GM12878 (cell line): ENCODE measurements at regions not wholly inside any gene's neighbourhood (a gene's known extent, or its start where the extent isn't known, plus 50 kb on each side); places are given as distances from the start of the nearest gene placed in this dataset.

Experiments
- ATAC-seq: fragments of 200-7000 bp; cut with Tn5 transposase; 3 replicates; pipeline ENCODE4 v1.9.1; 2020; ENCODE audit warnings: mild to moderate bottlenecking, moderate library complexity
- BruUV-seq: library from RNA; stranded (reverse); fragments of 400-500 nt; replicated peaks from 2 replicates; lab custom pipeline; 2021; lab: Mats Ljungman, UMichigan
- CTCF ChIA-PET: fragments of 300-600 bp; sonication (Branson Sonifier 250); formaldehyde crosslinking; extraction: SDS; loops from one replicate; lab custom pipeline; 2021; ENCODE audit warnings: inconsistent platforms; lab: Yijun Ruan, JAX
- POLR2A ChIA-PET: fragments of 350-600 bp; formaldehyde crosslinking; extraction: SDS; loops from one replicate; lab custom pipeline; 2021; ENCODE audit warnings: inconsistent platforms; lab: Charles Lee
- RAD21 ChIA-PET: fragments of 300-600 bp; sonication (Branson Sonifier 250); formaldehyde crosslinking; loops from one replicate; lab custom pipeline; 2023; ENCODE audit warnings: antibody characterized with exemption; ENCODE audit not compliant: unreplicated experiment; lab: Charles Lee
- SMC1A ChIA-PET: fragments of 300-600 bp; sonication (Branson Sonifier 250); formaldehyde crosslinking; loops from one replicate; lab custom pipeline; 2023; ENCODE audit not compliant: unreplicated experiment, uncharacterized antibody; lab: Charles Lee
- DNase-seq: peaks from one replicate; pipeline ENCODE4 v3.0.0-alpha.2; 2011; ENCODE audit warnings: low read depth, low spot score
- FAIRE-seq: peaks from 3 replicates; lab custom pipeline; 2011; peaks lifted over from hg19 to GRCh38; lab: Jason Lieb, UNC
- H2AFZ ChIP-seq: 2 replicates; pipeline ENCODE4 v1.6.0; 2011; ENCODE audit warnings: low read depth, low read length, control low read depth; ENCODE audit not compliant: control insufficient read depth
- H3K27ac ChIP-seq: 2 replicates; pipeline ENCODE4 v1.5.1; 2011; ENCODE audit warnings: control low read depth; ENCODE audit not compliant: control insufficient read depth, insufficient read depth
- H3K27me3 ChIP-seq, 2 experiments: replicated peaks in 1 of 2; 2 replicates each; pipeline versions ENCODE4 v1.6.0 to v1.6.1; 2011; ENCODE audit warnings: low read length in 1 of 2; ENCODE audit not compliant: control insufficient read depth in 2 of 2, insufficient read depth in 2 of 2
- H3K36me3 ChIP-seq, 2 experiments: 2 replicates each; pipeline ENCODE4 v1.5.1; 2011; ENCODE audit warnings: low read length in 1 of 2; ENCODE audit not compliant: control insufficient read depth in 2 of 2, insufficient read depth in 2 of 2
- H3K4me1 ChIP-seq: 2 replicates; pipeline ENCODE4 v1.6.1; 2011; ENCODE audit warnings: mild to moderate bottlenecking, low read length, moderate library complexity, mixed read lengths; ENCODE audit not compliant: control insufficient read depth, insufficient read depth
- H3K4me2 ChIP-seq: 2 replicates; pipeline ENCODE4 v1.6.0; 2011; ENCODE audit warnings: control low read depth; ENCODE audit not compliant: control insufficient read depth, insufficient read depth
- H3K4me3 ChIP-seq: fragments of 200-600 bp; sonication (generic); 2 replicates; pipeline ENCODE4 v1.5.1; 2016
- H3K79me2 ChIP-seq: 2 replicates; pipeline ENCODE4 v1.6.0; 2011; ENCODE audit warnings: low read length; ENCODE audit not compliant: control insufficient read depth, insufficient read depth
- H3K9ac ChIP-seq: 2 replicates; pipeline ENCODE4 v1.8.0; 2011; ENCODE audit warnings: low read length, control low read depth, mixed read lengths; ENCODE audit not compliant: control insufficient read depth, insufficient read depth
- H3K9me3 ChIP-seq: replicated peaks from 3 replicates; pipeline ENCODE4 v1.5.1; 2011; ENCODE audit warnings: mild to moderate bottlenecking, low read length; ENCODE audit not compliant: control insufficient read depth, insufficient read depth
- H4K20me1 ChIP-seq: 2 replicates; pipeline ENCODE4 v1.6.0; 2011; ENCODE audit not compliant: control insufficient read depth, insufficient read depth
- BACH1 ChIP-seq: fragments of 450-650 bp; IDR thresholded peaks from 2 replicates; pipeline ENCODE4 v1.6.1; 2017; ENCODE audit warnings: mild to moderate bottlenecking, borderline replicate concordance
- BCL11A ChIP-seq: IDR thresholded peaks from 2 replicates; pipeline ENCODE4 v1.6.1; 2011; ENCODE audit warnings: low read depth, low read length
- CBX5 ChIP-seq: sonication (generic); IDR thresholded peaks from 2 replicates; pipeline ENCODE4 v1.6.1; 2016; ENCODE audit warnings: low read depth, moderate library complexity, mild to moderate bottlenecking, inconsistent platforms
- CHD4 ChIP-seq: fragments of 200-600 bp; sonication (generic); IDR thresholded peaks from 2 replicates; pipeline ENCODE4 v1.6.1; 2016; ENCODE audit warnings: mild to moderate bottlenecking
- NFXL1 ChIP-seq: fragments of 450-650 bp; IDR thresholded peaks from 2 replicates; pipeline ENCODE4 v1.6.1; 2017; ENCODE audit warnings: antibody characterized with exemption, mild to moderate bottlenecking, borderline replicate concordance
- NR2C1 ChIP-seq: fragments of 450-650 bp; IDR thresholded peaks from 2 replicates; pipeline ENCODE4 v1.6.1; 2017; ENCODE audit warnings: antibody characterized with exemption, mild to moderate bottlenecking, moderate library complexity
- TCF3 ChIP-seq: IDR thresholded peaks from 2 replicates; pipeline ENCODE4 v1.6.1; 2012; ENCODE audit warnings: low read depth, mild to moderate bottlenecking, low read length, borderline replicate concordance; ENCODE audit not compliant: insufficient read depth
- ZBED1 ChIP-seq: IDR thresholded peaks from 2 replicates; pipeline ENCODE4 v1.6.1; 2016; ENCODE audit warnings: borderline replicate concordance
- ZSCAN29 ChIP-seq: fragments of 450-650 bp; IDR thresholded peaks from 2 replicates; pipeline ENCODE4 v1.6.1; 2017; ENCODE audit warnings: mild to moderate bottlenecking, moderate library complexity
- WGBS: methylation state at CpG from one replicate; pipeline ENCODE4 v1.1.6; 2016; ENCODE audit warnings: low lambda C conversion rate; ENCODE audit not compliant: insufficient replicate concordance, insufficient coverage; ENCODE audit errors: missing lambda C conversion rate; 5-methylcytosine and 5-hydroxymethylcytosine counted together
- in situ Hi-C: fragments of 300-500 bp; cut with MboI; formaldehyde crosslinking; loops from 9 replicates; pipeline ENCODE4 v1.14.3; 2018; ENCODE audit warnings: mixed read lengths
- intact Hi-C: fragments of 100-400 bp; cut with micrococcal nuclease; formaldehyde crosslinking; loops from one replicate; pipeline ENCODE4 v1.14.2; 2022; ENCODE audit not compliant: unreplicated experiment
- TF ChIP-seq, protein P1 (sequence below): IDR thresholded peaks from 2 replicates; pipeline ENCODE4 v1.6.1; 2011; ENCODE audit warnings: borderline replicate concordance, low read depth, mild to moderate bottlenecking, moderate library complexity, low read length; ENCODE audit not compliant: insufficient read depth, poor library complexity, severe bottlenecking
- TF ChIP-seq, protein P2 (sequence below): IDR thresholded peaks from 2 replicates; pipeline ENCODE4 v1.6.1; 2011; ENCODE audit warnings: low read depth, low read length, improper control_type of control experiment, borderline replicate concordance
- TF ChIP-seq, protein P3 (sequence below): IDR thresholded peaks from 2 replicates; pipeline ENCODE4 v1.6.1; 2012; ENCODE audit warnings: low read depth, low read length, improper control_type of control experiment

- no TSS peak for BruUV-seq
- Histone ChIP-seq H3K79me2 (no peaks in the 10 kb centered on the region), H3K27me3 (no peaks in the 10 kb centered on the region), H3K4me3 (no peak overlapping the region), H3K36me3 (no peaks in the 10 kb centered on the region), H3K9ac (no peak overlapping the region), H3K27ac (no peak overlapping the region), H3K4me1 (no peaks in the 10 kb centered on the region; the same call in 1 of the 2 replicates), H2AFZ (no peak overlapping the region), H3K4me2 (no peak overlapping the region), H3K9me3 (no peaks in the 10 kb centered on the region; the same call in 2 of the 3 replicates), H4K20me1 (no peaks in the 10 kb centered on the region)
- ChIA-PET SMC1A (interaction anchor here (1.2 to 2.3 kb wide), 3 partner anchors 11 to 25 kb away, joined by 3 to 7 read pairs (median 4); no protein-coding TSS in a partner anchor), POLR2A (no interaction called here), RAD21 (no interaction called here), CTCF (interaction anchor here (1.0 to 1.2 kb wide), 3 partner anchors 9 to 65 kb away, joined by 3 to 4 read pairs (median 3); no protein-coding TSS in a partner anchor)
- WGBS: 88% methylated on average over 5 of the region's 5 CpGs
- in situ Hi-C loops: no loop called here
- DNase-seq (no peak), FAIRE-seq (no peak), ATAC-seq (no peak)
- intact Hi-C loops: no loop called here
- TF ChIP-seq BACH1: no peak
- no peak for TF ChIP-seq ZBED1
- no peak for TF ChIP-seq TCF3
- no peak for TF ChIP-seq NFXL1
- TF ChIP-seq, protein P1, sequence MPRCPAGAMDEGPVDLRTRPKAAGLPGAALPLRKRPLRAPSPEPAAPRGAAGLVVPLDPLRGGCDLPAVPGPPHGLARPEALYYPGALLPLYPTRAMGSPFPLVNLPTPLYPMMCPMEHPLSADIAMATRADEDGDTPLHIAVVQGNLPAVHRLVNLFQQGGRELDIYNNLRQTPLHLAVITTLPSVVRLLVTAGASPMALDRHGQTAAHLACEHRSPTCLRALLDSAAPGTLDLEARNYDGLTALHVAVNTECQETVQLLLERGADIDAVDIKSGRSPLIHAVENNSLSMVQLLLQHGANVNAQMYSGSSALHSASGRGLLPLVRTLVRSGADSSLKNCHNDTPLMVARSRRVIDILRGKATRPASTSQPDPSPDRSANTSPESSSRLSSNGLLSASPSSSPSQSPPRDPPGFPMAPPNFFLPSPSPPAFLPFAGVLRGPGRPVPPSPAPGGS: no peak
- TF ChIP-seq NR2C1: no peak
- TF ChIP-seq CHD4: no peak
- TF ChIP-seq CBX5: no peak
- no peak for TF ChIP-seq ZSCAN29
- no peak for TF ChIP-seq BCL11A
- TF ChIP-seq, protein P2, sequence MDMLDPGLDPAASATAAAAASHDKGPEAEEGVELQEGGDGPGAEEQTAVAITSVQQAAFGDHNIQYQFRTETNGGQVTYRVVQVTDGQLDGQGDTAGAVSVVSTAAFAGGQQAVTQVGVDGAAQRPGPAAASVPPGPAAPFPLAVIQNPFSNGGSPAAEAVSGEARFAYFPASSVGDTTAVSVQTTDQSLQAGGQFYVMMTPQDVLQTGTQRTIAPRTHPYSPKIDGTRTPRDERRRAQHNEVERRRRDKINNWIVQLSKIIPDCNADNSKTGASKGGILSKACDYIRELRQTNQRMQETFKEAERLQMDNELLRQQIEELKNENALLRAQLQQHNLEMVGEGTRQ: no peak
- TF ChIP-seq, protein P3, sequence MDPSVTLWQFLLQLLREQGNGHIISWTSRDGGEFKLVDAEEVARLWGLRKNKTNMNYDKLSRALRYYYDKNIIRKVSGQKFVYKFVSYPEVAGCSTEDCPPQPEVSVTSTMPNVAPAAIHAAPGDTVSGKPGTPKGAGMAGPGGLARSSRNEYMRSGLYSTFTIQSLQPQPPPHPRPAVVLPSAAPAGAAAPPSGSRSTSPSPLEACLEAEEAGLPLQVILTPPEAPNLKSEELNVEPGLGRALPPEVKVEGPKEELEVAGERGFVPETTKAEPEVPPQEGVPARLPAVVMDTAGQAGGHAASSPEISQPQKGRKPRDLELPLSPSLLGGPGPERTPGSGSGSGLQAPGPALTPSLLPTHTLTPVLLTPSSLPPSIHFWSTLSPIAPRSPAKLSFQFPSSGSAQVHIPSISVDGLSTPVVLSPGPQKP: no peak
Measured at GRCh38 chr6:11943060-11943459, 69.1 kb upstream of the HIVEP1 start.
